ENCODE measurements at regions not wholly inside any gene's neighbourhood (a gene's known extent, or its start where the extent isn't known, plus 50 kb on each side); places are given as distances from the start of the nearest gene placed in this dataset.

- H3K4me3 ChIP-seq (ENCODE audit: low read depth in 1 of 2, low read length in 2 of 2) = no peak overlapping the region
- no peak overlapping the region for H3K27ac ChIP-seq (ENCODE audit: low read length)
- no peaks in the 10 kb centered on the region for H3K9me3 ChIP-seq (ENCODE audit: control insufficient read depth in 1 of 2, low read length in 2 of 2)
Measured at GRCh38 chr12:127411981-127412380, 855.0 kb upstream of the TMEM132C start.

DNA sequence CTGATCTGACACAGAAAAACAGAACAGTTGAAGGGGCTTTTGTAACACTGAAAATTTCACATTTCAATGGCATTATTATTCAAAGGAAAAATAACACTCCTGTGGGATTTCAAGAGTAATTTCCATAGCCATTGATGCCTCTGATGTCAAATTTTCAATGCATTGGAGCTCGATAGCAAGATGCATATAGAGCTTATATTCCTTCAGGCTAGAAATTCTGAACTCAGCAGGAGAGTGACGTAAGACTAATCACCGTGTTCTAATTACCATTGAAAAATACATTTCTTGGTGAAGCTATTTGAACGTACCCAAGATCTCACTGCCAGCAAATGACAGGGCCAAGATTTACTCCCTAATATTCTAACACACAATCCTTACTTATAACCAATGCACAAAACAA is 854.1 kb upstream of the TMEM132C start:
- Histone ChIP-seq H3K4me1 (ENCODE audit: control insufficient read depth in 1 of 2, insufficient read depth in 2 of 2, low read length in 2 of 2) (no peaks in the 10 kb centered on the region), H3K27ac (ENCODE audit: low read length) (no peak overlapping the region), H3K9me3 (ENCODE audit: control insufficient read depth in 1 of 2, low read length in 2 of 2) (no peaks in the 10 kb centered on the region), H3K4me3 (ENCODE audit: low read depth in 1 of 2, low read length in 2 of 2) (no peak overlapping the region), H3K27me3 (ENCODE audit: low read depth, low read length) (no peaks in the 10 kb centered on the region), H3K36me3 (ENCODE audit: control insufficient read depth in 1 of 2, insufficient read depth in 2 of 2, low read length in 2 of 2) (no peaks in the 10 kb centered on the region)

More at GRCh38 chr12:127411981-127412380, 855.0 kb upstream of the TMEM132C start:
- Histone ChIP-seq H3K36me3 (ENCODE audit: control insufficient read depth in 1 of 2, insufficient read depth in 2 of 2, low read length in 2 of 2) (no peaks in the 10 kb centered on the region), H3K4me1 (ENCODE audit: control insufficient read depth in 1 of 2, insufficient read depth in 2 of 2, low read length in 2 of 2) (no peaks in the 10 kb centered on the region), H3K27me3 (ENCODE audit: low read depth, low read length) (no peaks in the 10 kb centered on the region)

GRCh38 chr12:127414186-127414585 is 852.8 kb upstream of the TMEM132C start:
- Histone ChIP-seq H3K4me3 (ENCODE audit: low read depth in 1 of 2, low read length in 2 of 2) (no peak overlapping the region), H3K36me3 (ENCODE audit: control insufficient read depth in 1 of 2, insufficient read depth in 2 of 2, low read length in 2 of 2) (no peaks in the 10 kb centered on the region), H3K4me1 (ENCODE audit: control insufficient read depth in 1 of 2, insufficient read depth in 2 of 2, low read length in 2 of 2) (no peaks in the 10 kb centered on the region), H3K27ac (ENCODE audit: low read length) (no peak overlapping the region), H3K9me3 (ENCODE audit: control insufficient read depth in 1 of 2, low read length in 2 of 2) (peaks cover 0 to 3% of the 10 kb centered on the region in 2 donors), H3K27me3 (ENCODE audit: low read depth, low read length) (no peaks in the 10 kb centered on the region)

DNA sequence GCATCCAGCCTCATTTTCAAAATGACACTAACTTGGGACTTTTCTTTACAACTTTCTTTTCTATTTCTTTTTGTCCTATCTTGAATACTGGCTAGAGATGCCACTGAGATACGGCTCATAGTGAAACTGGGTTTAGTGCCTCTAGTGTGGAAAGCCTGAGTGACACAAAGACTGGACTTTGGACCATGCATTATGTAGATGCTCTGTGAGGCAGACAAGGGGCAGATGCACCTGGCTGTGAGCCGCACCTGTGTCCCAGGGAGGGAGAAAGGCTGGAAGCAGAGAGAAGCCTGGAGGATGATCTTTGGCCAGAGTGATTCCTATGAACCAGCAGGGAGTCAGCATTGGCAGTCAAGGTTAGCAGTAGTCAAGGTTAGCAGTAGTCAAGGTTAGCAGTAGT is 852.3 kb upstream of the TMEM132C start:
- H3K27ac ChIP-seq (ENCODE audit: low read length) = no peak overlapping the region
- no peaks in the 10 kb centered on the region for H3K36me3 ChIP-seq (ENCODE audit: control insufficient read depth in 1 of 2, insufficient read depth in 2 of 2, low read length in 2 of 2)
- no peaks in the 10 kb centered on the region for H3K4me1 ChIP-seq (ENCODE audit: control insufficient read depth in 1 of 2, insufficient read depth in 2 of 2, low read length in 2 of 2)
- no peaks in the 10 kb centered on the region for H3K27me3 ChIP-seq (ENCODE audit: low read depth, low read length)
- no peak overlapping the region for H3K4me3 ChIP-seq (ENCODE audit: low read depth in 1 of 2, low read length in 2 of 2)
- peaks cover 0 to 3% of the 10 kb centered on the region in 2 donors for H3K9me3 ChIP-seq (ENCODE audit: control insufficient read depth in 1 of 2, low read length in 2 of 2)

- Histone ChIP-seq H3K36me3 (ENCODE audit: control insufficient read depth in 1 of 2, insufficient read depth in 2 of 2, low read length in 2 of 2) (no peaks in the 10 kb centered on the region), H3K27me3 (ENCODE audit: low read depth, low read length) (no peaks in the 10 kb centered on the region), H3K9me3 (ENCODE audit: control insufficient read depth in 1 of 2, low read length in 2 of 2) (peaks cover 0 to 3% of the 10 kb centered on the region in 2 donors), H3K4me1 (ENCODE audit: control insufficient read depth in 1 of 2, insufficient read depth in 2 of 2, low read length in 2 of 2) (no peaks in the 10 kb centered on the region), H3K27ac (ENCODE audit: low read length) (no peak overlapping the region), H3K4me3 (ENCODE audit: low read depth in 1 of 2, low read length in 2 of 2) (no peak overlapping the region)
Measured at GRCh38 chr12:127416796-127417195, 850.2 kb upstream of the TMEM132C start.

DNA sequence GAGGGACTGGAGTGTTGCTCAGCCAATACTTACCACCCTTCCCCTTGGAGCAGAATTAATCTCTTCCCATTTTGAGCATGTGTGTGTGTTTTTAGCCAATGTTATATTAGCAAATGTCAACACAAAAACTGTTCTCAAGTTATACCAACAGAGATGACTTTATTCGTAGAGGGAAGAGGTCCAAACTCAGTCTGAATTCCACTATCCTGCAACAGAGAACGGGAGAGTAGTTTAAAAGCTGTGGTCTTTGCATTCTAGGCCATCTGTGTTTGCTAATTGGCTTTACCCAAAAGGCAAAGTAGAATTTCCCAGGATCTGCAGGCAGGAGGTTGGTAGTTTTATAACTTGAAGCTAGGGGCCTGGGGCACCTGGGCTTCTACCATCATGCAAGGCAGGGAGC is 847.9 kb upstream of the TMEM132C start:
- Histone ChIP-seq H3K27ac (ENCODE audit: low read length) (no peak overlapping the region), H3K9me3 (ENCODE audit: control insufficient read depth in 1 of 2, low read length in 2 of 2) (peaks cover 0 to 3% of the 10 kb centered on the region in 2 donors), H3K36me3 (ENCODE audit: control insufficient read depth in 1 of 2, insufficient read depth in 2 of 2, low read length in 2 of 2) (no peaks in the 10 kb centered on the region), H3K4me3 (ENCODE audit: low read depth in 1 of 2, low read length in 2 of 2) (no peak overlapping the region), H3K27me3 (ENCODE audit: low read depth, low read length) (no peaks in the 10 kb centered on the region), H3K4me1 (ENCODE audit: control insufficient read depth in 1 of 2, insufficient read depth in 2 of 2, low read length in 2 of 2) (no peaks in the 10 kb centered on the region)

GRCh38 chr12:127421614-127422013 is 845.4 kb upstream of the TMEM132C start:
- H3K4me3 ChIP-seq (ENCODE audit: low read depth in 1 of 2, low read length in 2 of 2) = no peak overlapping the region

GRCh38 chr12:127422935-127423566 is 843.9 kb upstream of the TMEM132C start:
- no peaks in the 10 kb centered on the region for H3K27me3 ChIP-seq (ENCODE audit: low read depth, low read length)
- H3K4me3 ChIP-seq (ENCODE audit: low read depth in 1 of 2, low read length in 2 of 2) = no peak overlapping the region
- no peak overlapping the region for H3K27ac ChIP-seq (ENCODE audit: low read length)
- no peaks in the 10 kb centered on the region for H3K4me1 ChIP-seq (ENCODE audit: control insufficient read depth in 1 of 2, insufficient read depth in 2 of 2, low read length in 2 of 2)
- H3K9me3 ChIP-seq (ENCODE audit: control insufficient read depth in 1 of 2, low read length in 2 of 2) = peaks cover 0 to 1% of the 10 kb centered on the region in 2 donors
- H3K36me3 ChIP-seq (ENCODE audit: control insufficient read depth in 1 of 2, insufficient read depth in 2 of 2, low read length in 2 of 2) = no peaks in the 10 kb centered on the region

More at GRCh38 chr12:127421614-127422013, 845.4 kb upstream of the TMEM132C start:
- Histone ChIP-seq H3K36me3 (ENCODE audit: control insufficient read depth in 1 of 2, insufficient read depth in 2 of 2, low read length in 2 of 2) (no peaks in the 10 kb centered on the region), H3K27ac (ENCODE audit: low read length) (no peak overlapping the region), H3K9me3 (ENCODE audit: control insufficient read depth in 1 of 2, low read length in 2 of 2) (peaks cover 0 to 3% of the 10 kb centered on the region in 2 donors), H3K4me1 (ENCODE audit: control insufficient read depth in 1 of 2, insufficient read depth in 2 of 2, low read length in 2 of 2) (no peaks in the 10 kb centered on the region), H3K27me3 (ENCODE audit: low read depth, low read length) (no peaks in the 10 kb centered on the region)

- Histone ChIP-seq H3K27me3 (ENCODE audit: low read depth, low read length) (no peaks in the 10 kb centered on the region), H3K4me3 (ENCODE audit: low read depth in 1 of 2, low read length in 2 of 2) (no peak overlapping the region), H3K4me1 (ENCODE audit: control insufficient read depth in 1 of 2, insufficient read depth in 2 of 2, low read length in 2 of 2) (no peaks in the 10 kb centered on the region), H3K27ac (ENCODE audit: low read length) (no peak overlapping the region), H3K36me3 (ENCODE audit: control insufficient read depth in 1 of 2, insufficient read depth in 2 of 2, low read length in 2 of 2) (no peaks in the 10 kb centered on the region), H3K9me3 (ENCODE audit: control insufficient read depth in 1 of 2, low read length in 2 of 2) (no peaks in the 10 kb centered on the region)
Measured at GRCh38 chr12:127425474-127425873, 841.5 kb upstream of the TMEM132C start.

DNA sequence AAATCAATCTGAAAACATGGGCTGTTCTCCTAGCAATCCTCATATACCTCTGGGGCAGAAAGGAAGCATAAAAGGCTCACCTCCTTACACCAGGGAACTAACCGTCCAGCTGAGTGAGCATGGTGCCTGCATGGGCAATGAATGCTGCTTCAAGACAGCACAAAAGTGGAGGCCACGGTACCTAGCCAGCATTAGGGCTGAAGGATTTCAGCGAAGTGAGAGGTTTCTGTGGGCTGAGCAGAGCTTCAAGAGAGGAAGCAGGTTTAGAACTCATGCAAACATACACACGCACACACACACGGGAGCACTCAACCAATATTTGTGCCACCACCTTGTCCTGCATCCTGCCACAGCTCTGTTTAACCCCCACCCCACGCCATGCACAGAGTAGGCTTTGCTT is 838.5 kb upstream of the TMEM132C start:
- no peaks in the 10 kb centered on the region for H3K36me3 ChIP-seq (ENCODE audit: control insufficient read depth in 1 of 2, insufficient read depth in 2 of 2, low read length in 2 of 2)
- H3K9me3 ChIP-seq (ENCODE audit: control insufficient read depth in 1 of 2, low read length in 2 of 2) = no peaks in the 10 kb centered on the region
- no peak overlapping the region for H3K27ac ChIP-seq (ENCODE audit: low read length)
- H3K4me3 ChIP-seq (ENCODE audit: low read depth in 1 of 2, low read length in 2 of 2) = no peak overlapping the region
- no peaks in the 10 kb centered on the region for H3K4me1 ChIP-seq (ENCODE audit: control insufficient read depth in 1 of 2, insufficient read depth in 2 of 2, low read length in 2 of 2)
- H3K27me3 ChIP-seq (ENCODE audit: low read depth, low read length) = no peaks in the 10 kb centered on the region

- H3K27me3 ChIP-seq (ENCODE audit: low read depth, low read length) = no peaks in the 10 kb centered on the region
- no peaks in the 10 kb centered on the region for H3K36me3 ChIP-seq (ENCODE audit: control insufficient read depth in 1 of 2, insufficient read depth in 2 of 2, low read length in 2 of 2)
- no peaks in the 10 kb centered on the region for H3K4me1 ChIP-seq (ENCODE audit: control insufficient read depth in 1 of 2, insufficient read depth in 2 of 2, low read length in 2 of 2)
- no peak overlapping the region for H3K27ac ChIP-seq (ENCODE audit: low read length)
- H3K4me3 ChIP-seq (ENCODE audit: low read depth in 1 of 2, low read length in 2 of 2) = no peak overlapping the region
- no peaks in the 10 kb centered on the region for H3K9me3 ChIP-seq (ENCODE audit: control insufficient read depth in 1 of 2, low read length in 2 of 2)
Measured at GRCh38 chr12:127429551-127430285, 837.3 kb upstream of the TMEM132C start.

Data from muscle layer of duodenum (tissue), 2 donors.